Epidermal melanocyte (primary cell): ENCODE measurements at regions not wholly inside any gene's neighbourhood (a gene's known extent, or its start where the extent isn't known, plus 50 kb on each side); places are given as distances from the start of the nearest gene placed in this dataset.
"Not testable (repeated sequence)": the region's sequence is repeated elsewhere in the genome, so short reads cannot be mapped to it uniquely, and the experiment has no call there.

Experiments used
- DNase-seq: peaks from one replicate; pipeline ENCODE4 v3.0.0; 2011; ENCODE audit warnings: low spot score; ENCODE audit not compliant: insufficient read length

DNA sequence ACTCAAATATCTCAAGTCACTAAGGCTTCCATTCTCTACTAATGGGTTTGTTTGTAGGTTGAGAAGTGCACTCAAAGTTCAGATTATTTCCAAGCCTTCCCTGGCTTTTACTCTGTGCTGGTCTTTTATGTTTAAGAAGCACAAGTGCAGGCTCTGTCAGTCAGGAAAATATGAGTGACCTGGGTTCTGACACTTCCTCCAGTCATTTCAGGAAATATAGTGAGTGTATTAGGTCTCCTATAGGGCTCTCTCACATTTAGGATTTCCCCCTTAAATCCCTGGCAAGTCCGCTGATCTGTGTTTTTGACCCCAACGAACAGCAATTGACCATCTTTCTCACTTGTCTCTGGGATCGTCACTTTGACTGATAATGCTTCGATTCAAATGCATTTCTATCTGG lies 210.2 kb downstream of the ARPP21 start:
- no peak for DNase-seq

DNA sequence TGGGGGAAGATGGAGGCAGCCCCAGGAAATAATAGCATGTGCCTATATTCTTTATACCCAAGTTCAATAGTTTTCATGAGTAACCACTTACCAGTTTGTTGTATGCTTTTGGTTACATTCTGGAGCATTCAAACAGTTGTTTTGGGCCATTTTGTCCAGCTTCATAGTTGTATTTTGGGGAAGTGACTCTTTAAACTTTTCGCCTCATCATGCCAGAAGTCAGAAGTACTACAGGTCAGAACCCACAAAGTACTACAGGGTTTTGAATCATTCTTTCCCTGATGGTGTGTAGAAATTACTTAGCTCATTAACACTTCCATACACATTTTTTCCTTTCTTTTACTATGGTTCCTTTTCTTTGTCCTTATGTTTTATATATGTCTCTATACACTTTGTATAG lies 210.6 kb downstream of the ARPP21 start:
- DNase-seq = no peak

DNA sequence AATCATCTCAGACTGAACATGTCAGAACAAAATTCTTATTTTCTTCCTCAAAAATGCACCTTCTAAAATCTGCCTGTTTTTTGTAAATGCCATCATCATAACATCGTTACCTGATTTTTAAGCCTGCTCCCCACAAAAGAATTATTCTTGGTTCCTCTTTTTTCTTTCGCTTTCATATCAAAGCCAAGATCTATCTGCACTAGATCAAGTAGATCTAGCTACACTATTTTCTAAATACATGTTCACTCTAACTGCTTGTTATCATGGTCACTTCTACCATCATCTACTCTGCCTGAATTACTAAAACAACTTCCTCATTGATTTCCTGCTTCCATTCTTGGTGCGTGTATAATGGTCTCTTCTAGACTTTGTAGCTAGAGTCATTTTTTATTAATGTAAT lies 217.7 kb downstream of the ARPP21 start:
- no peak for DNase-seq

DNA sequence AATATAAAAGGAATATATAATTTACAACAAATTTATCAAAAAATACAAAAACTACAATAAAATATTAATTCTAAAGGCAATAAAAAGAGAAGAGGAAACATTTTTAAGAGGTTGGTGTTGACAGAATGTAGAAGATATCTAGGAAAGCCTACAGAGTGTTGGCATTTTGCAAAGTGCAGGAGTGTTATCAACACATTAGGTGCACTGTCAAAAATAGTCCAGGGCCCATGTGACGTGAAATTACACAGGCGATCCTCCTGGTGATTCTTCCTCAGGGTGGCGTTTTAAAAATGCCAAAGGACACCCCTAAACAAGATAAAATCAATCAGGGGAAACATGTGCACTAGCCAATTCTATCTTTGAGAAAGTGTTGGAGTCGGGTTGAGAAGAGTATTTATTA lies 222.7 kb downstream of the ARPP21 start:
- DNase-seq = no peak

DNA sequence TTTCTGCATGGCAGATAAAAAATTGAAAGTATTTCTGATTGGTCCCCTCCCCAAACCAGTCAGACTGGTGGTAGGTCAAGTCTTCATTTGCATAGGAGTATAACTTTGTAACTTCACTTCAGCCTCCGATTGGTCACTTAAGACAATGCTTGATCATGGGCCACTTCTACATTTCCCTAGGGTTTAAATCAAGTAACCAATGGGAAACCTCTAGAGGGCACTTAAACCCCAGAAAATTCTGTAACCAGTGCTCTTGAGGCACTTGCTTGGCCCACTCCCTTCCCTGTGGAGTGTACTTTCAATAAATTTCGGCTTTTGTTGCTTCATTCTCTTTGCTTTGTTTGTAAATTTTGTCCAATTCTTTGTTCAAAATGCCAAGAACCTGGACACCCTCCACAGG lies 225.5 kb downstream of the ARPP21 start:
- no peak for DNase-seq

DNA sequence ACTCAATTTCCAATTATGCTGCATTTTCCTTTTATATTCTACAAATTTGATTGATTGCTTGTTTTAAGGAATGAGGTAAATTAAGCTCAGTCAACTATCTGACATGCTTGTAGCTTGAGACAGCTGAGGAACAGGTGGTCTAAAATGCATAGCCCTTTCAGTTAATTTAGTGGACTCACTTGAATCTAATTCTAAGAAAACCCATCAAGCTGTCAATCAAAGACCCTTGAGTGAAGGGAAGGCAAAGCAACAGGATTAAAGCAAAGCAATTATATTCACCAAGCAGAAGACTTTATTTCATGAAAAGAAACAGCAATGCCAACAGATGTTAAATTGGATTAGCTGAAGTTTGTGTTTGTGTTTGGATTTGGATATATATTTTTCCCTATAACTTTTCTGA lies 228.5 kb downstream of the ARPP21 start:
- DNase-seq = no peak

DNA sequence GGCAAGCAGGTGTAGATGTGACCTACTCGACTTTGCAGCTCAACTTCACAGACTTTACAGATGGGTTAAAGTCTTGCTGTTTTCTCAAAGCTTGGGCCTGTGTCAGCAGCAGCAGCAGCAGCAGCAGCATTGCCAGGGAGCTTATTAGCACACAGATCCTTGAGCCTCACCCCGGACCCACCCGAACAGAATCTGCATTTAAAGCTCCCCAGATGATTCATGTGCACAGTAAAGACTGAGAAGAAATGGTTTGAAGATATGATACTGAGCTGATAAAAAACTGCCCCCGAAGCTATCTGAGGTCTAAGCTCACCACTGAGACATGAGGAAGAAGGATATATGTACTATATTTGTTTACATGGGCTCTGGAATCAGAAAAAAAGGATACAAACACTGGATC lies 231.7 kb downstream of the ARPP21 start:
- no peak for DNase-seq

DNA sequence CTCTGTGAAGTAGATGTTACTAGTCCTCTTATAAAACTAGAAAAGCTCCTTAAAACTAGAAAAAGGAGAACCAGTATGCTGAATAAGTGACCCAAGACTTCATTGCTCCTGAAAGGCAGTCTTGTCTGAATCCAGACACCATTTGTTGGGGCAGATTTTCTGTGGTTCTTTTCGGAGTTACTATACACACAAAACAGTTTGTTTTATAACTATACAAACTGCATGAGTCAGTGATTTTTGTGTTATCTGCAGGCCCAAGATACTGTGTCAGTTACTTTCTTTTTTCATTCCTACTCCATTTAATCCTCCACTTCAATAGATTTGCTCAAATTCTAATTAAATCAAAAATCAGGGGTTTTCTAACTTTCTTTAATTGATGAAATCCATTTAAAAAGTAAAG lies 244.6 kb downstream of the ARPP21 start:
- DNase-seq = no peak

DNA sequence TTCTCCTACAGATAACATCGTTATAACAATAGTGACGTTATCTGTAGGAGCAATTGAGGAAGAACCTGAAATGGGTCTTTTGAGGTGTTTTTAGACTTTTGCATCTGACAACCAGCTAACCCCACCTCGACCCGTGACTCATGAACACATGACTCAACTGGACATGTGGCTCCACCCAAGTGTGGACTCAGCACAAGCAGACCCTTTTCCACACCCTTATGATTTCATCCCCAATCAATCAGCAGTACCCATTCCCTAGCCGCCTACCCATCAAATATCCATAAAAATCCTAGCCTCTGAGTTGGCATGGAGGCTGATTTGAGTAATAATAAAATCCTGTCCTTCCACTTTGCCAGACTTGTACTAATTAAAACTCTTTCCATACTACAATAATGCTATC lies 255.4 kb downstream of the ARPP21 start:
- no peak for DNase-seq

DNA sequence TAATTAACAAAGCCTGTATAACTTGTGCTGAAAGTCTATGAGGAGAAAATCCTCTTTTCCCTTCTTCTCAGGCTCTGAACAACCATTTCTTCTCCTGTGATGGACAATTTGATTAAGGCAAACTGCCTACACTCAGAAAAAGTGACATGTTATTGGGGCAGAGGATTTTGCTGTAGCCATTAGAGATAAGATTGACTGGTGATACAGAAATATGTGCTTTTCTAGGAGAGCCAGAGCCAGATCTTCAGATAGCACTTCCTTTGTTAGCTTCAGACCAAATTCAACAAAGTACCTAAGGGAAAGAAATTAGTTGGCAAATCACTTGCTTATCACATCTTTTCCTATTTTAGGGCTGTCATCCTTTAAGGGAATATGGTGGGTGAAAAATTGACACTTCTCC lies 259.9 kb downstream of the ARPP21 start:
- DNase-seq = no peak

DNA sequence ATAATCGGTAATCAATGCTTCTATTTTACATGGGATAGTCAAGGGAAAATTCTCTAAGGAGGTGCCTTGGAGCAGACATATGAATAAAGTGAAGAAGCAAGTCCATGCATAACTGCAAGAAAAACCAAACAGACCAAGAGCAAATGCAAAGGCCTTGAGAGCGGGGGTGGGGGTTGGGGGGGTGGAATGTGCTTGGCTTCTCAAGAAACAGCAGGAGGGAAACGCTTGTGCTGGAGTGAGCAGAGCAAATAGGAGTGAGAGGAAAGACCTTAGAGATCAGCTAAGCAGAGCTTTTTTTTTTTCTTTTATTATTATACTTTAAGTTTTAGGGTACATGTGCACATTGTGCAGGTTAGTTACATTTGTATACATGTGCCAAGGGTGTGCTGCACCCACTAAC lies 260.8 kb downstream of the ARPP21 start:
- no peak for DNase-seq

DNA sequence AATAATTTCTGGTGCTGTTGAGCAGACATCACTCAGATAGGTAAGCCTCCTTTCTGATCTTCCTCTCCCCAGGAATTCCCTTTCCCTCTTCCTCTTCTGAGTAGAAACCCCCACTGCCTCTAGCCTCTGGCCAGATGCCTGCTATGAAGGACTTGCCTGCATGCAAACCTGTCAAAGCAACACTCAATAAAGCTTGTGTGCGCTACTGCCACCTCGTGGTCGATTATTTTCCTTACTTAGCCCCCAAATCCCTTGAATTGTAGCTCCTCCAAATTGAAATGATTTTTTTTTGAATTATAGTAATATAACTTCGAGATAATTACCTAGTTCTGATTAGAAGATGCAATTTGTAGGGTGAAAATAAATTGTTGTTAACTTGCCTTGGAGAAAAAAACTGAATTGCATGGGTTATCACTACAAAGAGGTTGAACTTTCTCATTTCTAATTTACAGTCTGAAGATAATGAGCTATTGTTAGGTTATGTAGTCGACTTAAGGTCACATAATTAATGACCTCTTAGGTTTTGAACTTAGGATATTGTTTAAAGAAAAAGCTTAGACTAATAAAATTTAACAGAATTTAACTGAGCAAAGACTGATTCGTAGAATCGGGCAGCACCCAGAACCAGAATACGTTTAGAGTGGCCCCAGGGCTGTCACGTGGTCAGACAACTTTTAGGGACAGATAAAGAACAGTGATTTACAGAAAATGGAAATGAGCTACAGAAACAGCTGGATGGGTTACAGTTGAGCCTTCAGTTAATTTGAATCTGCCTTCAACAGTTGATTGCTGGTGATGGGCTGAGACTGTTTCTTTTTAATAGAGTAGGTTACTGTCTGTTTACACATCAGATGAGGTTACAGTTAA lies 269.3 kb downstream of the ARPP21 start:
- DNase-seq = peak; percentile 32

DNA sequence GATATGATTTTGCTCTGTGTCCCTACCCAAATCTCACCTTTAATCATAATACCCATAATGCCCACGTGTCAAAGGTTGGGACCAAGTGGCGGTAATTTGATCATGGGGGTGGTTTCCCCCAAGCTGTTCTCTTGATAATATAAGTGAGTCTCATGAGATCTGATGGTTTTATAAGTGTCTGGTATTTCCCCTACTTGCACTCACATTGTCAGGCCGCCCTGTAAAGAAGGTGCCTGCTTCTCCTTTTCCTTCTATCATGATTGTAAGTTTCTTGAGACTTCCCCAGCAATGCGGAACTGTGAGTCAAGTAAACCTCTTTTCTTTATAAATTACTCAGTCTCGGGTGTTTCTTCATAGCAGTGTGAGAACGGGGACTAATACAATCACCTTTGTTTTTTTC lies 279.8 kb downstream of the ARPP21 start:
- no peak for DNase-seq

DNA sequence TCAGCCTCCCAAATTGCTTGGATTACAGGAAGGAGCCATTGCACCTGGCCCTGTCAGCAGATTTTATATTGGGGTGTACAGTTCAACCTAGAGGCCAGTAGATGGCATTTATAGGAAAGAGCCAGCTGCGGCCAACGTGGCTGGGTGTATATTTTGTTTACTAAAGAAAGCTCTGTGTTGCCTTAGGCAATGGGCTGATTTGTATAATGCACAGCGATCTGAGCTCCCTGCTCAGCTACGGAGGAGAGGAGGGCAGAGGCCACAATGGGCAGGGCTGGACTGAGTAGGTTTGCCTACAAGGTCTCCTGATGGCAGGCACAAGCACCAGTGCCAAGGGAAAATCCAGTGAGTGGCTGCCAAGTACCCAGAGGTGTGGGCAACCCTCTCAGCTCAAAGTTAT lies 282.4 kb downstream of the ARPP21 start:
- no peak for DNase-seq

DNA sequence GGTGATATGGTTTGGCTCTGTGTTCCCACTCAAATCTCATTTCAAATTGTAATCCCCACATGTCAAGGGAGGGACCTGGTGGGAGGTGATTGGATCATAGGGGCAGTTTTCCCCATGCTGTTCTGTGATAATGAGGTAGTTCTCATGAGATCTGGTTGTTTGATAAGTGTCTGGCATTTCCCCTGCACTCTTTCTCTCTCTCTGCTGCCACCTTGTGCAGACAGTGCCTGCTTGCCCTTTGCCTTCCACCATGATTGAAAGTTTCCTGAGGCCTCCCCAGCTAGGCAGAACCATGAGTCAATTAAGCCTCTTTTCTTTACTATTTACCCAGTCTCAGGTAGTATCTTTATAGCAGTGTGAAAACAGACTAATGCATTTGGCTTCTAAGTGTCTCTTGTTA lies 284.7 kb downstream of the ARPP21 start:
- not testable (repeated sequence) for DNase-seq

DNA sequence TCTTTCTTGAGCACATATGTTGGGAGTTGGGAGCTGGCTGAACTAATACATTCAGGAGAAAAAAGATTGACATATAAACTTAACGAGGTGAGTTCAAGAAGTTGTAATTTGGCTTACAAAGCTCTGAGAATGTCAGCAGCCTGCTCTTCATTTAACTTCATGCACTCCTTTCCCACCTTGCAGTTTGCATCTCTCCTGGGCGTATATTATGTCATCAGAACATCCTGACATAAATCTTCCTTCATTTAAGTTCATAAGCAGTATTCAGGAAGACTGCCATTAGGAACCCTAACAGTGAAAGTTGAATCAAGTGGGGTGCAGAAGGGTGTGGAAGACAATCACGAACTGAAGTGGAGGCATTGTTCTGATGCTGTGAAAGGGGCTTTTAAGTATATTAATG lies 288.1 kb downstream of the ARPP21 start:
- no peak for DNase-seq

DNA sequence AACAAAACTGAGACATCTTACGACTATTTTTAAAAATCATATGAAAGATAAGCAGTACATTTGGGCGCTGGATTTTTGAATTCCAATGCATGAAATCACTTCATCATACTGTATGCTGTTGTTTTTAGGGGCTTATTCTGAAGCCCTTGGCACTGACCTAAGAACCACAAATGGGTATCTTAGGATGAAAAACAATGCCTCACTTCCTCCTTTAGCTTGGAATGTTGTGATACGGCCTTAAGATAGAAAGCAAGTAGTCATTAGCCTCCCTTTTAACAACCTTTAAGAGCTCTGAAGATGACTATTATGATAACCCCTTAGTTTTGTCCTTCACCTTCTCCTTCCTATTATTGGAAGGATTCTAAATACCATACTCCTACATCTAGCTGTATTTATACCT lies 289.8 kb downstream of the ARPP21 start:
- DNase-seq = no peak

DNA sequence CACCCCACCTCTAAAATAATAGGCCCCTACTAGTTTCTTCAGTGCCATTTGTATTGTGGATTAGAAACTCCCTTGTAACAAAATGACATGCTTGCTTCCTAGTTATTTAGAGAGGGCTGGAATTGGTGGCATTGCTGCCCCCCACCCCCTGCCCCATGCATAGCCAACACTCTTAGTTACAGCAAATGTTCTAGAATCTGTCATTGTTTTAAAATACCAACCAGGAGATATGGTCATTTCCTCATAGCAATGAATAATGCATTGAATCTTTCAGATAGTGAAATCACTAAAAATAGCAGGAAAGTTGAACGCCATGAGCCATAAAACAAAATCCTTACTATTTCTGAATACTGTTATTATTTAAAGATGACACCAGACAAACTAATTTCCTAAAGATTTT lies 292.5 kb downstream of the ARPP21 start:
- no peak for DNase-seq

DNA sequence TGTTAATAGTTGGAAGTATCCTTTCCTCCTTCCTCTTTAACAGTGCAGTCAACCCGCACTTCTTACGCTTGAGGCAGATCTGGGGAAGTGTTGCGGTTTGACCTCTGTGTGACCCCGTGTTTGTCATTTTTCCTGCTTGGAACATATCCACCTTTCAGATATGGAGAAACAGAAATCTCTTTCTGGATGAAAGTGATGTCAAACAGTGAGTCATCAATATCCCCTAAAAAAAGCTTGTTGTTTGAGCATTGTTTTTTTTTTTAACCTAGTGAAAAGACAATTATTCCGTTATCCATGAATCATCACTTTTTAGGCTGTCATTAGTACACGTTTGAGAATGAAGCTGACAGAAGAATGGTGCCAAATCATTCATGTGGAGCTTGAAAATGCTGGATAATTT lies 293.7 kb downstream of the ARPP21 start:
- DNase-seq = no peak

DNA sequence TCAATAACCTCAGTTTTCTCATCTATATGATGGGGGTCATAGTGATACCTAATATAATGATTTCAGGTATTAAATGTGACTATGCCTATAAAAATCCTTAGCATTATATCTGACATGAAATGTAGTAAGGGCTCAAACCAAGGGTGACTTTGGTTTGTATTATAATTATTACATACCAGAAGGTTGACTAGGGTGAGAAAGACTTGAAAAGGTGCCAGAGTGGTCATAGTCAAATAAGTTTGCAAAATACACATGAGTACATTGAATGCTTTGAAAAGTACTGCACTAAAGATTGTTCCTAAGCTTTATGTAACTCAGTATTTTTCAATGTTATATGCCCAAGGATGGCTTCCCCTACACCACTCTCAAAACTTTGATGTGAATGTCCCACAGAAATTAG lies 297.2 kb downstream of the ARPP21 start:
- DNase-seq = no peak

DNA sequence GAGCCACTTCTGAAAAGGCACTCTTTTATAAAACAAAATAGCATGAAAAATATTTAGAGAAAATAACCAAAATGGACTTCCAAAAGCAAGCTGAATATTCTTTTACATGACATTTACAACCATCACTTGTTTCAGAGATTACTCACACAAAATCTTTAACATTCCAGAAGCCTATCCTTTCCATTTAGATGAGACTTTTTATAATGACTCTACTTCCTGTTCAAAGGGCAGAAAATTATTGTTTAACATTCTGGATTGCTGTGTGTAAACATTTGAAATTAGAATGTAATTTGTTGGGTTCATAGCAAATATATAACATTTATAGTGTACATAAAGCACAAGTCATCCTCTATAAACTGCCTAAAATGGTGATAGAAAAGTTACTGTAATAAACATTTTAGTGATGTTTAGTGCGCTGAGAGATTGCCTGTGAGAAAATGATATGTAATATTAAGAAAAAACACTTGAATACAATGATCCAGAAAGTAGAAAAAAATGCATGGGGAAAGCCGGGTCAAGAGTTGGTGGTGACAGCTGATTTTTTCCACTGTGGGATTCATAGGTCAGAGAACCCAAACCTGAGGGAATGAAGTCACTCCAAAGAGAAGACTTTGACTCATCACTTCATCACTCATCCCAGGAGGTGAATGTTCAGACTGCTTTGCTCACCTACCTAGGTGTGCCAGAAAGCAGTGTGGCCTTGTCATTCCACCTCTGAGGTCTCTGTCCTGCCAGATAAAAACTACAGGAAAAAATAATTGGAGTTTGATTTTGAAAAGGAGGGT lies 305.8 kb downstream of the ARPP21 start:
- DNase-seq = no peak

DNA sequence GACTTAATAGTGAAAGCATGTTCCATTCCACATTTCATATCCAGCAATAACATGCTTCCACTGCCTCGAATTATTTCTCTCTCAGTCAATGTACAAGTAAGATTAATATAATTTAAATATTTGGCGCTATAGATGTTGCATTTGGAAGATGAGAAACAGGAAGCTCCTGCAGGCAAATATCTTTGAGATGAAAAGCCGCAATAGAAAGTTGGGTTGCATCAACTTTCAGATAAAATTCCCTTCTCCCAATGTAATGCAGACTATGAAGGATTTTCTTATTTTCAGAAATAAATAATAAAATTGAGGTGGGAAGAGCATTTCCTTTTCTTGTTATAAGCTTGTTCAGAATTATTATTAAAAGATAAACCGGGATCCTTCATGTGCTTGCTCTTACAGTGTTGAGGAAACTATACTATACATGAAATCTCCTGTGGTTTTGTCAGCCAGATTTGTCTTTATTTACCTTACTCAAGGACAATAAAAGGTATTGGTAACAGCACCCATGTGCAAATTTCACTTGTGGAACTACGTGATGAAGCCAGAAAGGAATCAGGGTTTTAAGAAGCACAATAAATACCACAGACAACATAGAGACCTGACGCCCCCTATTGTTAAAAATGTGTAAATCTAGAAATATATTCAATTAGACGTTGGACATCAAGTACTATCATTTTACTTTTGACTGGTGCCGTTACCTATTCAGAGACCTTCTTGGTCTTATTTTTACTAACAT lies 307.0 kb downstream of the ARPP21 start:
- no peak for DNase-seq
